Fibroblast of lung (primary cell): ENCODE measurements at regions not wholly inside any gene's neighbourhood (a gene's known extent, or its start where the extent isn't known, plus 50 kb on each side); places are given as distances from the start of the nearest gene placed in this dataset.
"Not testable (repeated sequence)": the region's sequence is repeated elsewhere in the genome, so short reads cannot be mapped to it uniquely, and the experiment has no call there.

ENCODE experiments used
- DNase-seq, 2 donors: peaks; one replicate each; pipeline versions ENCODE4 v3.0.0 to v3.0.0-alpha.2; 2010; ENCODE audit warnings: low read depth in 2 of 2
- H2AFZ ChIP-seq: 2 replicates; pipeline ENCODE4 v1.5.1; 2012; ENCODE audit warnings: low read length, control low read depth, inconsistent platforms
- H3K27ac ChIP-seq: 2 replicates; pipeline ENCODE4 v1.5.1; 2011; ENCODE audit warnings: low read length, control low read depth; ENCODE audit not compliant: insufficient read depth
- H3K27me3 ChIP-seq: 2 replicates; pipeline ENCODE4 v1.5.1; 2011; ENCODE audit warnings: mild to moderate bottlenecking, low read length; ENCODE audit not compliant: control insufficient read depth, insufficient read depth
- H3K36me3 ChIP-seq: 2 replicates; pipeline ENCODE4 v1.5.1; 2011; ENCODE audit warnings: low read length; ENCODE audit not compliant: control insufficient read depth, insufficient read depth
- H3K4me1 ChIP-seq: 2 replicates; pipeline ENCODE4 v1.5.1; 2011; ENCODE audit warnings: low read length; ENCODE audit not compliant: control insufficient read depth, insufficient read depth; ENCODE audit errors: extremely low read depth
- H3K4me2 ChIP-seq: 2 replicates; pipeline ENCODE4 v1.5.1; 2011; ENCODE audit warnings: low read length, control low read depth; ENCODE audit not compliant: insufficient read depth; ENCODE audit errors: extremely low read depth
- H3K4me3 ChIP-seq, 4 experiments: fragments of 200-600 bp in 1 of 4; sonication (generic) in 1 of 4; replicated peaks in 1 of 4; 2 replicates each; pipeline ENCODE4 v1.5.1; 2011 to 2016; ENCODE audit warnings: low read length in 4 of 4, low read depth in 3 of 4, mild to moderate bottlenecking in 3 of 4, control low read depth in 2 of 4, inconsistent platforms in 1 of 4, mixed read lengths in 1 of 4; ENCODE audit not compliant: insufficient read depth in 1 of 4; ENCODE audit errors: control extremely low read depth in 1 of 4
- H3K79me2 ChIP-seq: 2 replicates; pipeline ENCODE4 v1.5.1; 2012; ENCODE audit warnings: mild to moderate bottlenecking, low read length, inconsistent platforms; ENCODE audit not compliant: control insufficient read depth, insufficient read depth
- H3K9ac ChIP-seq: 2 replicates; pipeline ENCODE4 v1.5.1; 2011; ENCODE audit warnings: mild to moderate bottlenecking, low read length, control low read depth; ENCODE audit not compliant: insufficient read depth
- H3K9me3 ChIP-seq: 2 replicates; pipeline ENCODE4 v1.5.1; 2012; ENCODE audit warnings: low read depth, low read length; ENCODE audit not compliant: control insufficient read depth, insufficient read depth
- H4K20me1 ChIP-seq: 2 replicates; pipeline ENCODE4 v1.5.1; 2011; ENCODE audit warnings: low read length; ENCODE audit not compliant: control insufficient read depth, insufficient read depth; ENCODE audit errors: extremely low read depth
- EZH2 ChIP-seq: IDR thresholded peaks from 2 replicates; pipeline ENCODE4 v1.5.1; 2012; ENCODE audit warnings: low read length, control low read depth, mild to moderate bottlenecking; ENCODE audit errors: missing control alignments
- TF ChIP-seq, protein P1 (sequence below), 2 donors: IDR thresholded peaks in 1 of 2; conservative IDR thresholded peaks in 1 of 2; 1 replicate in 1 of 2; 2 replicates in 1 of 2; pipeline ENCODE4 v1.5.1; 2011 to 2012; ENCODE audit warnings: low read length in 2 of 2, control low read depth in 1 of 2, inconsistent platforms in 1 of 2, low read depth in 1 of 2, mild to moderate bottlenecking in 1 of 2

DNA sequence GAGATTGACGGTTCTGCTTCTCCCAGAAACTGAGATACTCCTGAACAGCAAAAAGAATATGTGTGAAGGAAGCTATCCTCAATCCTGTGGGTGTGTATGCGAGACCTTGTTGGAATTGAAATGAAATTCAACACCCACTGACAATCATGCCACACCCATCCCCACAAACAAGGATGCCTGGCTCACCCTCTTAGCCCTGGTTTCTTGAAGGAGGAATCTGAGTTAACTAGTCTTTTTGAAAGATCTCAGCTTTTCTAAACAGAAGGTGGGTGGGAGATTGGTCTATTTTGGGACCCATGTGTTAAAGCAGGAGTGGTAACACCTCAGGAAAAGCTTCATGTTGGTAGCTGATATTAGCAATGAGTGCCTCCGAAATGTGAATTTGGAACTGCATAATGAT lies 1244.5 kb downstream of the CDH11 start:
- Histone ChIP-seq H3K79me2 (no peaks in the 10 kb centered on the region), H3K9me3 (no peaks in the 10 kb centered on the region), H3K27ac (no peak overlapping the region), H2AFZ (no peak overlapping the region), H3K27me3 (no peaks in the 10 kb centered on the region), H3K9ac (no peak overlapping the region), H3K36me3 (no peaks in the 10 kb centered on the region), H4K20me1 (no peaks in the 10 kb centered on the region), H3K4me2 (no peak overlapping the region), H3K4me3 (no peak overlapping the region), H3K4me1 (no peaks in the 10 kb centered on the region)
- TF ChIP-seq, protein P1, sequence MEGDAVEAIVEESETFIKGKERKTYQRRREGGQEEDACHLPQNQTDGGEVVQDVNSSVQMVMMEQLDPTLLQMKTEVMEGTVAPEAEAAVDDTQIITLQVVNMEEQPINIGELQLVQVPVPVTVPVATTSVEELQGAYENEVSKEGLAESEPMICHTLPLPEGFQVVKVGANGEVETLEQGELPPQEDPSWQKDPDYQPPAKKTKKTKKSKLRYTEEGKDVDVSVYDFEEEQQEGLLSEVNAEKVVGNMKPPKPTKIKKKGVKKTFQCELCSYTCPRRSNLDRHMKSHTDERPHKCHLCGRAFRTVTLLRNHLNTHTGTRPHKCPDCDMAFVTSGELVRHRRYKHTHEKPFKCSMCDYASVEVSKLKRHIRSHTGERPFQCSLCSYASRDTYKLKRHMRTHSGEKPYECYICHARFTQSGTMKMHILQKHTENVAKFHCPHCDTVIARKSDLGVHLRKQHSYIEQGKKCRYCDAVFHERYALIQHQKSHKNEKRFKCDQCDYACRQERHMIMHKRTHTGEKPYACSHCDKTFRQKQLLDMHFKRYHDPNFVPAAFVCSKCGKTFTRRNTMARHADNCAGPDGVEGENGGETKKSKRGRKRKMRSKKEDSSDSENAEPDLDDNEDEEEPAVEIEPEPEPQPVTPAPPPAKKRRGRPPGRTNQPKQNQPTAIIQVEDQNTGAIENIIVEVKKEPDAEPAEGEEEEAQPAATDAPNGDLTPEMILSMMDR (conservative IDR thresholded peaks at IDR 0.05 in 1 of 2, IDR thresholded peaks at IDR 0.05 in 1 of 2; ENCODE audit: low read depth in 1 of 2, low read length in 2 of 2), result no peak
- no peak for TF ChIP-seq EZH2
- DNase-seq, result no peak

DNA sequence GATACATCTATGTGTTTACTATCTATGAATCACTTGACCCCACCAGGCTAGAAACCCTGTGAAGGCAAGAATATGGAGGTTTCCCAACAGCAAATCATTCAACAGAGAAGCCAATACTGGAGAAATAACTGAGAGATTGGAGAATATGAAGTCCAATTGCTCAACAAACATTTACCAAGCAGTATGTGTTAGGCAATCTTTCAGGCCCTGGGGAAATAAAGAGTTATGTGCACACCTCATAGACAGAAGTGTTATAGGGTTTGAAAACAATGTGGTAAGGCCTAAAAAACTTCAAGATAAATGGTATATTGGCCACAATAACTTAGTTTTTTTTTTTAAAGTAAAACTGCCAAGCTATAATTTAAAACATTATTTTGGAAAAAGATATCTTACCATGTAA lies 1245.8 kb downstream of the CDH11 start:
- H3K4me2 ChIP-seq, result no peak overlapping the region
- H3K4me3 ChIP-seq, result no peak overlapping the region
- no peak overlapping the region for H3K9ac ChIP-seq
- no peaks in the 10 kb centered on the region for H3K4me1 ChIP-seq
- no peak for TF ChIP-seq EZH2
- TF ChIP-seq, protein P1 (conservative IDR thresholded peaks at IDR 0.05 in 1 of 2, IDR thresholded peaks at IDR 0.05 in 1 of 2; ENCODE audit: low read depth in 1 of 2, low read length in 2 of 2), result no peak
- no peaks in the 10 kb centered on the region for H4K20me1 ChIP-seq
- H3K9me3 ChIP-seq, result no peaks in the 10 kb centered on the region
- H3K27ac ChIP-seq, result no peak overlapping the region
- H3K36me3 ChIP-seq, result no peaks in the 10 kb centered on the region
- peak in 1 of 2 donors; percentile 0 for DNase-seq
- H2AFZ ChIP-seq, result no peak overlapping the region
- no peaks in the 10 kb centered on the region for H3K79me2 ChIP-seq
- no peaks in the 10 kb centered on the region for H3K27me3 ChIP-seq

DNA sequence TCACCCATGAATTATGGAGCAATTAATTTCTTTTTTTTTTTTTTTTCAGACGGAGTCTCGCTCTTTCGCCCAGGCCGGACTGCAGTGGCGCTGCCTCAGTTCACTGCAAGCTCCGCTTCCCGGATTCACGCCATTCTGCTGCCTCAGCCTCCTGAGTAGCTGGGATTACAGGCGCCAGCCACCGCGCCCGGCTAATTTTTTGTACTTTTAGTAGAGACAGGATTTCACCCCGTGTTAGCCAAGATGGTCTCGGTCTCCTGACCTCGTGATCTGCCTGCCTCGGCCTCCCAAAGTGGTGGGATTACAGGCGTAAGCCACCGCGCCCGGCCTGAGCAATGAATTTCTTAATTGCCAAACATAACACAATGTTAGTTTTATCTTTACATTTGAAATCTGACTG lies 1261.2 kb downstream of the CDH11 start:
- not testable (repeated sequence) for H3K9me3 ChIP-seq, H3K27ac ChIP-seq, H3K4me2 ChIP-seq, H2AFZ ChIP-seq, H3K9ac ChIP-seq, H3K4me1 ChIP-seq, DNase-seq, H3K27me3 ChIP-seq, H3K36me3 ChIP-seq, H4K20me1 ChIP-seq, H3K4me3 ChIP-seq, H3K79me2 ChIP-seq

DNA sequence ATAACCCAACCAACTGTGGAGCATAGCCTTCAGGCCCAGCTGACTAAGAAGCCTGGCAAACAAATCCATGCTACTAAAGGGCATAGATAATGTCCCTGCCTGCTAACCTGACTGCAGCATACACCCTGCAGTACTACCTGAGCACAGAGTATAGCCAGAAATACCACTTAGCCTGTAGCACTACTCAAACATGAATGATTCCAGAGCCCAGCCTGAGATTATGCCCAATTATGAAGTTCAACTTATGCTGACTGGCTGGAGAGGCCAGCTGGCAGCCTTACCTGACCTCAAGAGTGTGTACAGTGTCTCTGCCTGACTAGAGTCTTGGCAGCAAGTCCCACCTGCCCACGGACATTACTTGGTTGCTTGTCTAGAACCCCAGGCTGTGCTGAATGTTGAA lies 1265.3 kb downstream of the CDH11 start:
- H3K79me2 ChIP-seq, result no peaks in the 10 kb centered on the region
- no peak overlapping the region for H2AFZ ChIP-seq
- H3K27me3 ChIP-seq, result no peaks in the 10 kb centered on the region
- no peak for DNase-seq
- no peak overlapping the region for H3K9ac ChIP-seq
- H3K27ac ChIP-seq, result no peak overlapping the region
- no peaks in the 10 kb centered on the region for H3K36me3 ChIP-seq
- H3K9me3 ChIP-seq, result no peaks in the 10 kb centered on the region
- H4K20me1 ChIP-seq, result no peaks in the 10 kb centered on the region
- H3K4me1 ChIP-seq, result no peaks in the 10 kb centered on the region
- H3K4me2 ChIP-seq, result no peak overlapping the region
- H3K4me3 ChIP-seq, result no peak overlapping the region
- TF ChIP-seq, protein P1 (conservative IDR thresholded peaks at IDR 0.05 in 1 of 2, IDR thresholded peaks at IDR 0.05 in 1 of 2; ENCODE audit: low read depth in 1 of 2, low read length in 2 of 2), result no peak
- no peak for TF ChIP-seq EZH2
